ENCODE measurements at regions not wholly inside any gene's neighbourhood (a gene's known extent, or its start where the extent isn't known, plus 50 kb on each side); places are given as distances from the start of the nearest gene placed in this dataset.
"Not testable (repeated sequence)": the region's sequence is repeated elsewhere in the genome, so short reads cannot be mapped to it uniquely, and the experiment has no call there.

DNA sequence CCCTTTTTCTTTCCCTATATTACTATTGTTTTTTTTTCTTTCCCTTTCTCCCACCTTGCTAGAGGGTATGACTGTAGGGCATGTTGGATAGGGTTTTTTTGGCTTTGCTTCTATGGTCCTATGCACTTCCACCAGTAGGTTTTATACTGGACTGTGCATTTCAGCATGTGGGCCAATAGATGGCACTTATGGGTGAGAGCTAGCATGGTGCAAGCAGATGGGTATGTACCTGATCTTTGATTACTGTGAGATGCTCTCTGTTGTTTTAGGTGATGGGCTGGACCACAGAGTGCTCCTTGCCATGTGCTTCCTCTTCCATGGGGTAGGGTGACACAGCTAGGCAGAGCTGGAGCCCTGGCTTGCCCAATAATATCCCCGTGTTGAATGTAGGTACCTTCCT, 128.5 kb upstream of the CHD6 start:
- ChIA-PET CTCF (interaction anchor here (1.3 to 6.2 kb wide), 3 partner anchors 8 to 32 kb away, joined by 4 to 40 read pairs (median 14); no protein-coding TSS in a partner anchor), POLR2A (no interaction called here)
- TF ChIP-seq, protein P1, sequence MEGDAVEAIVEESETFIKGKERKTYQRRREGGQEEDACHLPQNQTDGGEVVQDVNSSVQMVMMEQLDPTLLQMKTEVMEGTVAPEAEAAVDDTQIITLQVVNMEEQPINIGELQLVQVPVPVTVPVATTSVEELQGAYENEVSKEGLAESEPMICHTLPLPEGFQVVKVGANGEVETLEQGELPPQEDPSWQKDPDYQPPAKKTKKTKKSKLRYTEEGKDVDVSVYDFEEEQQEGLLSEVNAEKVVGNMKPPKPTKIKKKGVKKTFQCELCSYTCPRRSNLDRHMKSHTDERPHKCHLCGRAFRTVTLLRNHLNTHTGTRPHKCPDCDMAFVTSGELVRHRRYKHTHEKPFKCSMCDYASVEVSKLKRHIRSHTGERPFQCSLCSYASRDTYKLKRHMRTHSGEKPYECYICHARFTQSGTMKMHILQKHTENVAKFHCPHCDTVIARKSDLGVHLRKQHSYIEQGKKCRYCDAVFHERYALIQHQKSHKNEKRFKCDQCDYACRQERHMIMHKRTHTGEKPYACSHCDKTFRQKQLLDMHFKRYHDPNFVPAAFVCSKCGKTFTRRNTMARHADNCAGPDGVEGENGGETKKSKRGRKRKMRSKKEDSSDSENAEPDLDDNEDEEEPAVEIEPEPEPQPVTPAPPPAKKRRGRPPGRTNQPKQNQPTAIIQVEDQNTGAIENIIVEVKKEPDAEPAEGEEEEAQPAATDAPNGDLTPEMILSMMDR (IDR thresholded peaks at IDR 0.05; ENCODE audit: control extremely low read depth, extremely low read depth, low read depth, missing control alignments) = no peak
- no peak for DNase-seq (ENCODE audit: extremely low spot score)

DNA sequence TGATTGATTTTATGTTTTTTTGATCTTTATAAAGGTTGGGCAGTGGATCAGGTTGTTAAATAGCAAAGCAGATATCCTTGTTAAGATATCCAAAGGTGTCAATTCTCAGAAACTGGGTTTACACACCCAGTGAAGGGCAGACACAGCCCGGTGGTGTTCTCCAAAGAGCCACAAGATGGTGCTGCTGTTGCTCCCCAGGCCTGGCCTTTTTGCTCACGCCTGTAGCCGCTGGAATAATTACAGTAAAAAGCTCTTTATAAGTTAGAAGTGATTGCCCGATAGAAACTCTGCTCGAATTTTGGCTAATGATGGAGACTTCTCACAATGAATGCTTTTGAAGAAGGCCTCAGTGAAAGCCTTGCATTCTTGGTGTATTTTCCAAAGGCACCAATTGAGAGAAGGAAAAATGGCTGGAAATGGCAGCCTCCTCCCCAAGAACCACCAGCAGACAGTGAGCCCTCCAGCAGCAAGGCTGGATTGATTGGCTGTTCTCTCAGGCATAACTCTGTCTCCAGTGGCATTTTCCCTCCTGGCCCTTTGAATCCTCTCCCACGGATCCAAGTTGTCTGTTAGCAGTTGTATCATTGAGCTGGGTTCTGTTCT, 120.5 kb upstream of the CHD6 start:
- TF ChIP-seq, protein P1 (IDR thresholded peaks at IDR 0.05; ENCODE audit: control extremely low read depth, extremely low read depth, low read depth, missing control alignments) = peak; percentile 76
- CTCF ChIA-PET = interaction anchor here (0.6 to 4.2 kb wide), 16 partner anchors 8 to 1467 kb away, joined by 3 to 40 read pairs (median 6); partner anchors contain the start of gene PTPRT
- POLR2A ChIA-PET = no interaction called here
- peak; percentile 39 for DNase-seq (ENCODE audit: extremely low spot score)

DNA sequence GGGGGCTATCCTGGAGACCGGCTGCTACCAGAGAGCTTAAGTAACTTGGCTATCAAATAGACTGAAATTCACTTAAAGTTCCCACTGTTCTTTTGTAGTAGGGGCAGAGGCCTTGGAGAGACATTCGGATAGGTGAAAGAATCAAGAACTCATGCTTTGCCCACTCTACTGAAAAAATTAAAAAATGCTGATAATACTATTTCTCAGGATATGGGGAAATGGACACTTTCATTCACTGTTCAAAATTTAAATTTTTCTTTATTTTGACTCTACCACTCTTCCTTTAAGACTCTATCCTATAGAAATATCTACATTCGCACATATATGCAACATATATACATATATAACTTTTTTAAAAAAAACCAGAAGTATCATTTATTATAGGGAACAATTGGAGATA, 117.8 kb upstream of the CHD6 start:
- ChIA-PET POLR2A (no interaction called here), CTCF (interaction anchor here (1.0 to 2.1 kb wide), 2 partner anchors 23 to 1694 kb away, joined by 4 to 5 read pairs; no protein-coding TSS in a partner anchor)
- TF ChIP-seq, protein P1 (IDR thresholded peaks at IDR 0.05; ENCODE audit: control extremely low read depth, extremely low read depth, low read depth, missing control alignments) = no peak
- no peak for DNase-seq (ENCODE audit: extremely low spot score)

DNA sequence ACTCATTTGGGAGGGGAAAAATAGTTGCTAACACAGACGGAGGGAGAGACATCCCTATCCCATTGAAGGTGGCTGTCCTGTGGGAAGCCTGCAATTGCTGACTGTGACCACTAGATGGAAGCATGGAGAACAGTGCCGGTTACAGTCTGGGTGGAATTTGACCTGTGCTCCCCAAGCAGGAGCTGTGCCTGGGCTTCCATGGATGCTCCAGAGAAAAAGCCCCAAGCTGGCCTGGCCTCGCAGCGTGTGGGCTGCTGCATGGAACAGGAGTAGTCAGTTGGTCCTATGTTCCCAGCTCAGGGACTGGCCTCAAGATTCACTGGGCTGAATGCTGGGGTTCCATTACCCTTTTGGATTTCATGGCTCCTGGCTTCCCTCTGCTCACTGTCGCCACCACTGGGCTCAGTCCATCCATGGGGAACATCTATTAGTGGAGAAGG, 116.3 kb upstream of the CHD6 start:
- peak; percentile 66 for DNase-seq (ENCODE audit: extremely low spot score)
- POLR2A ChIA-PET = no interaction called here
- TF ChIP-seq, protein P1 (IDR thresholded peaks at IDR 0.05; ENCODE audit: control extremely low read depth, extremely low read depth, low read depth, missing control alignments) = peak; percentile 83

DNA sequence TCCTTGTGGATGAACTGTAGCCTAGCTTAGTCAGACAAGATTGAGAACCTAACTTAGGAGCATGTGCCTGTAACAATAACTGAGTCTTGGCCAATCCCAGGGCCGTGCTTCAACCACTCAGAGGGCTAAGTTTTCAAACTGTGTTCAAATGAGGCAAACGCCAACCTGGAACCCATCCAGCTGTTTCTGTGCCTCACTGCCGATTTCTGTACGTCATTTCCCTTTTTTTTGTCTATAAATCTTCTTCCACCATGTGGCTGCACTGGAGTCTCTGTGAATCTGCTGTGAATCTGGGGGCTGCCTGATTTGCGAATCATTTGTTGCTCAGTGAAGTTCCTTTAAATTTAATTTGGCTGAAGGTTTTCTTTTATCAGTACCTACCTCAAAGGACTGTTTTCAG, 115.0 kb upstream of the CHD6 start:
- CTCF ChIA-PET = interaction anchor here (0.6 to 2.2 kb wide), 5 partner anchors 10 to 41 kb away, joined by 3 to 5 read pairs (median 4); no protein-coding TSS in a partner anchor
- TF ChIP-seq, protein P1 (IDR thresholded peaks at IDR 0.05; ENCODE audit: control extremely low read depth, extremely low read depth, low read depth, missing control alignments) = no peak
- DNase-seq (ENCODE audit: extremely low spot score) = no peak

More for the DNA sequence above, 116.3 kb upstream of the CHD6 start:
- CTCF ChIA-PET = interaction anchor here (0.6 to 2.2 kb wide), 24 partner anchors 8 to 1684 kb away, joined by 3 to 14 read pairs (median 4); partner anchors contain the start of gene PTPRT

DNA sequence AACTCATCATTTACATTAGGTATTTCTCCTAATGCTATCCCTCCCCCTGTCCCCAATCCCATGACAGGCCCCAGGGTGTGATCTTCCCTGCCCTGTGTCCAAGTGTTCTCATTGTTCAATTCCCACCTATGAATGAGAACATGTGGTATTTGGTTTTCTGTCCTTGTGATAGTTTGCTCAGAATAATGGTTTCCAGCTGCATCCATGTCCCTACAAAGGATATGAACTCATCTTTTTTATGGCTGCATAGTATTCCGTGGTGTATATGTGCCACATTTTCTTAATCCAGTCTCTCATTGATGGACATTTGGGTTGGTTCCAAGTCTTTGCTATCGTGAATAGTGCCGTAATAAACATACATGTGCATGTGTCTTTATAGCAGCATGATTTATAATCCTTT, 113.0 kb upstream of the CHD6 start:
- POLR2A ChIA-PET; DNase-seq (ENCODE audit: extremely low spot score): not testable (repeated sequence)
- CTCF ChIA-PET = interaction anchor here (1.0 to 2.0 kb wide), 5 partner anchors 8 to 1678 kb away, joined by 3 to 7 read pairs (median 3); no protein-coding TSS in a partner anchor

More for the DNA sequence above, 115.0 kb upstream of the CHD6 start:
- POLR2A ChIA-PET = no interaction called here

DNA sequence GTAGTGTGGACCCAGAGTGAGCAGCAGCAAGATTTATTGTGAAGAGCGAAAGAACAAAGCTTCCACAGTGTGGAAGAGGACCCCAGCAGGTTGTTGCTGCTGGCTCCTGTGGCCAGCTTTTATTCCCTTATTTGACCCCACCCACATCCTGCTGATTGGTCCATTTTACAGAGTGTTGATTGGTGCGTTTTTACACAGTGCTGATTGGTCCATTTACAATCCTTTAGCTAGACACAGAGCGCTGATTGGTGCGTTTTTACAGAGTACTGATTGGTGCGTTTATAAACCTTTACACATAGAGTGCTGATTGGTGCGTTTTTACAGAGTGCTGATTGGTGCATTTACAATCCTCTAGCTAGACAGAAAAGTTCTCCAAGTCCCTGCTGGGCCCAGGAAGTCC, 109.5 kb upstream of the CHD6 start:
- POLR2A ChIA-PET; DNase-seq (ENCODE audit: extremely low spot score): not testable (repeated sequence)
- CTCF ChIA-PET = interaction anchor here (0.9 to 1.9 kb wide), 3 partner anchors 10 to 12 kb away, joined by 3 to 7 read pairs (median 5); no protein-coding TSS in a partner anchor

All from GM10248 (cell line).